NCI-H526 (cell line): ENCODE measurements at regions not wholly inside any gene's neighbourhood (a gene's known extent, or its start where the extent isn't known, plus 50 kb on each side); places are given as distances from the start of the nearest gene placed in this dataset.

Experiments used
- DNase-seq, 2 experiments: peaks; one replicate each; lab custom pipeline; 2025; lab: John Stamatoyannopoulos, UW

GRCh38 chr2:128380061-128380889, 61.6 kb upstream of the HS6ST1 start:
- no peak for DNase-seq

DNA sequence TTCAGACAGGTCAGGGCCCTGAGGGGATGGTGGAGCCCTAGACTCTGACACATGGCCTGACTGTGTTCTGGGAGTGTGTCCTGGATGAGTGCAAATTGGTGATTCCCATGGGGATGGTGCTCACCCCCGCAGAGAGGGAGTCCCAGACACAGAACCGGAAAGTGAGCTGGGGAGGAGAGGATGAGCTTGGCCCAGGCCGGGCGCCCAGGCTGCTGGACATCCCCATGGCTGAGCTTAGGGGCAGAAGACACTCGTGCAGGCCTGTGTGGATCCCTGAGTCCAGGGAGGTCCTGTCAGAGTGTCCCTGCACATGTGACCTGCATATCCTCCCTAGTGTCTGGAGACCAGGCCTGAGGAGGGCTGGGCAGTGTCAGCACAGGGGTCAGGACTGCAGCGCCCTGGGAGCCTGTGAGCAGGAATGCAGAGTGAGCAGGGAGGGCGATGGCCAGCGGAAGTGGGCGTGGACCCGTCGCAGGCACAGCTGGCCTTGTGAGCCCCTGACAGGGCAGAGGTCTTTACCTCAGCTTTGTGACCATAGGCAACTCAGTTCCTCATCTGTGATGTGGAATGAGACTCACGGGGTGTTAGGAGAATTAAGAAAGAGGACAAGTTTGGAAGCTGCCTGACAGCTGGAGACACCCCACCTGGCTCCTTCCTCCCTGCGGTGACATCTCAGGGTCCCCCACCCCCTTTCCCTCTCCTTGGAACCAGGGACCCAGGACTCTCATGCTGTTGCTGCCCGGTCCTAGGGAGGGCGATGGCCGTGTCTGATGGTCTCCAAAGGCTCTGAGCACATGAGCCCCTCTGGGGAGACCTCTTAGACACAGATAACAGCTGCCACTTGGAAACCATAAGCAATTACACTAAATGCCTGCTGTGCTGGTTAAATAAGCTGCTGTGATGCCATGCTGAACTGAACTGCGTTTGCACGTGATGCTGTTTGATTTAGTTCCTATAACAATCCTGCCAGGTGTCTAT, 62.6 kb upstream of the HS6ST1 start:
- DNase-seq = no peak

DNA sequence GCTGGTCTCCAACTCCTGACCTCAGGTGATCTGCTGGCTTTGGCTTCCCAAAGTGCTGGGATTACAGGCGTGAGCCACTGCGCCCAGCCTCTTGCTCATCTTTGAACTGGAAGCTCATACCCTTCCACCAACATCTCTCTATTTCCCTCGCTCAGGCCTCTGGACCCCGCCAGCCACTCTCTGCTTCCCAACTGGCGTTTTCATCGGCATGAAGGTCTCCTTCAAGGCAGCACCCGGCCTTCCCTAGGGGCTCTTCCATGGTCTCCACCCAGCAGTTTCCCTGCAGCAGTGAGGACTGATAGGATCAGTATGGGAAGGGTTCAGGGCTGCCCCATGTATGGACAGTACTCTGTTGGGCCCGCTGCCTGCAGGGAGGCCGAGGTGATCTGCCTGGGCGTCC, 65.8 kb upstream of the HS6ST1 start:
- no peak for DNase-seq

DNA sequence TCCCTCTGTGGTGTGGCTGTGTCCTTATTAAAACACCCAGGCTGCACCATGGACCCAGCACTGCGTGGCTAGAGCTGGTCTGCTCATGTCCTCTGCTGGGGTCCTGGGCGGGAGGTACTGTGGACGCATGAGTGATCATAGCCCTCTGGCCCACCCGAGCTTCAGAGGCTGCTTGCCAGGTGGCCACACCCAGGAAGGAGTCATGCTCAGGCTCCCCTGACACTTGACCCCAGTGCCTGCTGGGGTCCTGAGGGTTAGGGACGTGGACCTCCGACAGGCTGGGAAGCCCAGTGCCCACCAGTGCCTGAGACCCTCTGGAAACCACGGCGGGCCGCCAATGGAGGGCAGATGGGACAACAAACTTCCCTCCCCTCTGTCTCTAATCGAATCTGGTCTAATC, 66.3 kb upstream of the HS6ST1 start:
- DNase-seq = no peak

- DNase-seq = no peak
Observed at GRCh38 chr2:128385365-128385764, 66.7 kb upstream of the HS6ST1 start.

DNA sequence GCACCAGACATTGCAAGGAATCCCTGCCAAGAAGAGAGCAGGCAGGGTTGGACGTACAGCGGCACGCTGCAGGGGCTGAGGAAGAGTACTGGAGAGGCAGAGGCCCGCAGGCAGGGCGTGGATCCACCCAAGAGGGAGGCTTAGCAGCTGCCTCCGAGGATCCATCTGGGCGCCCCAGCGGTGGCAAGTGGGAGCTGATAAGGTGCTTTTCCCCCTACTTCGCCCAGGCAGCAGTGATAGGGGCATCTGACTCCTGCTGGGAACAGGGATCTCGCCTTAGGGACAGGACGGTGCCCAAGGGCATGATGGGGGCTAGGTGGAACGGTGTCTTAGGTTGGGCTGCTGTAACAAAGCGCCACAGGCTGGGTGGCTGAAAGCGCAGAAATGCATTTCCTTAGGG, 67.4 kb upstream of the HS6ST1 start:
- no peak for DNase-seq

DNA sequence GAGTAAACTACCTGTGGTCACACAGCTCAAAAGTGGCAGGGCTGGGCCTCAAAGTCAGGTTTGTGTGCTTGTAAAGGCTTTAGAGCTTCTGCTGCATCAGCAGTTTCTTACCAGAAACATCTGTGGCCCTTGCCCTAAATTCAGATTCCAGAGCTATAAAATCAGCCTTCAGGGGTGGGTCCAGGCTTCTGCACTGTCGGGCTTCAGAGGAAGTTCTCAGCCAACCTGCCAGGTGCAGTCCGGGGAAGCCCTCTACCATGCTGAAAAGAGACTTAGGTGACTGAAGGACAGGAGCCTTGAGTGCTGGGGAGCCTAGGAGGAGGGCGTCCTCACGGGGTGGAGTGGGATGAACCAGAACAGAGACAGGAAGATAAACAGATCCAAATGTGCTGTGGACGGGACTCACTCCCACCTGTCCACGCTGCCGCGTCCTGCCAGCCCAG, 69.9 kb upstream of the HS6ST1 start:
- DNase-seq = no peak

GRCh38 chr2:128389388-128390086, 70.9 kb upstream of the HS6ST1 start:
- no peak for DNase-seq

GRCh38 chr2:128390256-128390990, 71.8 kb upstream of the HS6ST1 start:
- no peak for DNase-seq

GRCh38 chr2:128390991-128391630, 72.4 kb upstream of the HS6ST1 start:
- no peak for DNase-seq

DNA sequence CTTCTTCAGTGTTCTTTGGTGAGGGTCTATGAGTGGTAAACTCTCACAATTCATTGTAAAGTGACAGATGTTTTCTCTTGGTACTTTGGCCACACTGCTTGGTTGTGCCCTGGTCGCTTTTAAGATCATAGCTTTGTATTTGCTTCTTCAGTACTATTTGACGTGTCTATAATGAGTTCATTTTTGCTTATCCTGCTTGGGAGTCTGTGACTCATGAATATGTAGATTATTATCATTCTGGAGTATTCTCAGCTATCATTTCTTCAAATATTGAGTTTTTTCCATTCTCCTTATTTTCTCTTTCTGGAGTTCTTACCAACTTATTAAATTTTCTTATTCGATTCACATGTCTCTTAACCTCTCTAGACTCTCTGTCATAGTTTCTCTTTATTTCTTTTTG, 73.0 kb upstream of the HS6ST1 start:
- DNase-seq = no peak

DNA sequence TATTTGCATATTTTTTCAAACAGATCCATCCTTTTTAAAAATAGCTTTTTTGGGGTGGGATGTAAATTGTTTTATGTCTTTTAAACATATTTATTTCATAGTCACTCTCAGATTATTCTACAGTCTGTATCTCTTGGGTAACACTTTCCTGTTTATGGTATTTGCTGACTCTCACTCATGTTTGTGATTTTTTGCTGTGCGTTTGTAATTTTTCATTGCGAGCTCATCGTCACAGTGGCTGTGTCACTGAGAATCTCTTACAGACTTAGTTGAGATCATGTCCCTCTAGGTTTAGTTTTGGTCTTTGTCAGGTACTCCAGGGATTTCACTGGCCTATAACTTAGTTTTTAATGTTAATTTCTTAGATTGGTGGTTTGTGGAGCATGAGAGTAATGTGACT, 73.5 kb upstream of the HS6ST1 start:
- no peak for DNase-seq

DNA sequence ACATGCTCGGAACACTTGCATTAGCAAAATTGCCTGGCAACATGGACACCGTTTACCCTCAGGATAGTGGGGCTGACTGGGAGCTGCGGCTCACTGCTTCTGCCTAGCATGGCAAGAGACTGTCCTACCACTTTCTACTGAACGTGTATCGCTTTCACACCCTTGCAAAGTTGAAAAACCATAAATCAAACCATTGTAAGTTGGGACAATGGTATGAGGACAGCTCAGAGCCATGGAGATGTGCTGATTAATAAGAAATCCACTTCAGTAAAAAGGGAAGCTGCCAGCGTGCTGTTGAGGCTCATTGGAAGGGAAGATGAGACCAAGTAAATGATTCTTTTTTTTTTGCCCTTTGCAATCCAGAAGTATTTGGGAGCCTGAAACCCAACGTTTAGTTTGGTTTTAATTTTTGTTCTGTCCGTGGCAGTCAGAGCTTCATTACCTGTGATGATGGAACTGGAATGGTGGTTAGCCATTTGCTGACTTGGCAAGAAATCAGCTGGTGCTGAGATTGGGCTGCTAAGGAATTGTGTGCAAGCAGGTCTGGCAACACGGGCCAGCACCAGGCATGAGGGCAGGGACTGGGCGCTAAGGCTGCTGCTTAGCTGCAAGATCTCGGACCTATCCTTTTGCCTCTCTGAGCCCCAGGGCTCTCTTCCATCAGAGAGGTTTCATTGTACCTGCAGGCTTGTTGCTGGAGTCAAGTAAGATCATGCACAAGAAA, 75.5 kb upstream of the HS6ST1 start:
- DNase-seq = no peak

DNA sequence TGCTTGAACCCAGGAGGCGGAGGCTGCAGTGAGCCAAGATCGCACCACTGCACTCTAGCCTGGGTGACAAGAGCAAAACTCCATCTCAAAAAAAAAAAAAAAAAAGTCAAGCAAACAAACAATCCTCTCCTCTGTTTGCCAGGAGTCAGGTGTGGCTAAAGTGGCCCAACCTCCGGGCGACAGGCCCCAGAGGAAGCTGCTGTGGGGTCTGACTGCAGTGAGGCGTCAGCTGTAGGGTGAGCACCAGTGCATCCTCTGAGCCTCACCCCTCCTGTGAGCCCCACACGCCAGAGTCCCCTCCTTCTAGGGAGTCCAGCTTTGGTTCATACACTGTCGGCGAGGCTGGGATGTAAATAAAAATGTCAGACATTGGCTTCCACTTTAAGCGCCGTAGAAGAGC, 76.5 kb upstream of the HS6ST1 start:
- no peak for DNase-seq

DNA sequence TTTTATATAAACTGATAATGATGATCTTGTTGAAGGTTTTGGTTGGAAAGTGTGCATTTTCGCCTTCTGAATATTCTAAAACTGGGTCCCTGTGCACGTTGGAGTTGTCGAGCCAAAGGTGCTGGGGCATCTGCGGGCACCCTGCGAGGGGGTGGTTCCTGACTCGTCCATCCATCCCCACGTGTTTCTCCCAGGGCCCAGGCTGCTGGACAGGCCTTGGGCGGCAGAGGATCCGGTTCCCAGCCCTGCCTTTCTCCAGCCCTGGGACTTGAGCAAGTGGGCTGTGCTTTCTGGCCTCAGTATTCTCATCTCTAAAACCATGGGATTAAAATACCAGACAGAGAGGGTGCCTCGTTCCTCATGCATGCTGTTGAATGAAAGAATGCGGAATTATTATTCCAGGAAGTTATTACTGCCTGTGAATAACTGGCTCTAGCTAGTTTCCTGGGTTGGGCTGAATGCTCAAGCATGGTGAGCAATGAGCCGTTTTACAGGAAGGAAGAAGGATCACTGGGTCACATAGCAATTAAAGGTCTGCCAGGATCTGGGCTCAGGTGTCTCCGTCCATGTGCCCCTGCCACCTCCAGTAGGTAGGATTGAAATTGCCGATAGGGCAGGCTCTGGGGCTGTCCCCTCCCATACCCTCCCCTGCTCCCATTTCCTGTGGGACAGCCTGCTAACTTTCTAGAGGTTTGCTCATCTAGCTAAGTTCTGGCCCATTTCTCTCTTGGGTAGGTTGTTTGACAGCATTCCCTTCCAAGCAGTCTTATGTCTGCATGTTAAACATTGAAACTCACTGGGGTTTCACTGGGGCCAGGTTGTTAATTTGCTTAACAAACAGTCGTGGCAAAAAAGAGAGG, 77.2 kb upstream of the HS6ST1 start:
- peak; percentile 89 to 92 for DNase-seq

- peak; percentile 93 to 95 for DNase-seq
Observed at GRCh38 chr2:128396500-128396891, 77.8 kb upstream of the HS6ST1 start.

- peak in 1 of 2 experiments; percentile 42 for DNase-seq
Observed at GRCh38 chr2:128396946-128397345, 78.3 kb upstream of the HS6ST1 start.

GRCh38 chr2:128399256-128399655, 80.6 kb upstream of the HS6ST1 start:
- no peak for DNase-seq

- DNase-seq = no peak
Observed at GRCh38 chr2:128399690-128400291, 81.1 kb upstream of the HS6ST1 start.
